HG03108 (cell line): ENCODE measurements at regions not wholly inside any gene's neighbourhood (a gene's known extent, or its start where the extent isn't known, plus 50 kb on each side); places are given as distances from the start of the nearest gene placed in this dataset.

Experiments used
- ATAC-seq: cut with Tn5 transposase; IDR thresholded peaks from one replicate; pipeline ENCODE4 v1.9.1; 2021; ENCODE audit warnings: moderate library complexity; ENCODE audit not compliant: unreplicated experiment

DNA sequence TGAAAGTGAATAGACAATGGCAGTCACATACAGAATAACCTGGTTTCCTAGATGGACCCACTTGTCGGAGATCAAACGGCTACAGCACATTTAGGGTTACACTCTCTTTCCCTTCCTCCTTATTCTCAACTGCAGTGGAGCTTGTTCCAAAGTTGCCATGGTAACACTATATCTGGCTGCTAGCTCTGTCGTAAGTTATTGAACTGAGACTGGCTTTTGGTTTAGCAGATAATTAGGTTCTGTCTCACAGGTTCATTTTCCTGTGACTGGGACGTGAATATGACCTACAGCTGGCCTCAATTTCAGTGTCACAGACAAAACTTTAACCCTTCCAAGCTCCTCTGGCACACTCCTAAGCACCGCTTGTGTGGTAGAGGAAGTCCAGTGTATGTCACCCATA is 875.8 kb downstream of the USP25 start:
- no peak for ATAC-seq

DNA sequence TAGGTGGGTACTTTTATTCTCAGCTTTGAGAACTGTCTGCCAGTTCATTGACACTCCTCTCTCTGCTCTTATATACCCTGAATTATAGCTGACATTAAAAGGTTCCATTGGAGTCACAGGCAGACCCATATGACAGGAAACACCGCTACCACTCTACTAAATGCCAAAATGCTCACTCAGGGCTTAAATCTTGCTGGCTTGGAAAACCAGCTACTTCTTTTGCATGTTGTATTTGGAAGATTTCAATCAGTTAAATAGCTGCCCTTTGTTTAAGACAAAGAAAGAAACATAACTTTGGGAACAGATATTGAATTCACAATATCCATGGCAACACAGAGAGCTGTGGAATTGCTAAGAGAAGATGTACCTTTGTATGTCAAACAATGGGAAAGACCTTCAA is 876.5 kb downstream of the USP25 start:
- ATAC-seq, result no peak

DNA sequence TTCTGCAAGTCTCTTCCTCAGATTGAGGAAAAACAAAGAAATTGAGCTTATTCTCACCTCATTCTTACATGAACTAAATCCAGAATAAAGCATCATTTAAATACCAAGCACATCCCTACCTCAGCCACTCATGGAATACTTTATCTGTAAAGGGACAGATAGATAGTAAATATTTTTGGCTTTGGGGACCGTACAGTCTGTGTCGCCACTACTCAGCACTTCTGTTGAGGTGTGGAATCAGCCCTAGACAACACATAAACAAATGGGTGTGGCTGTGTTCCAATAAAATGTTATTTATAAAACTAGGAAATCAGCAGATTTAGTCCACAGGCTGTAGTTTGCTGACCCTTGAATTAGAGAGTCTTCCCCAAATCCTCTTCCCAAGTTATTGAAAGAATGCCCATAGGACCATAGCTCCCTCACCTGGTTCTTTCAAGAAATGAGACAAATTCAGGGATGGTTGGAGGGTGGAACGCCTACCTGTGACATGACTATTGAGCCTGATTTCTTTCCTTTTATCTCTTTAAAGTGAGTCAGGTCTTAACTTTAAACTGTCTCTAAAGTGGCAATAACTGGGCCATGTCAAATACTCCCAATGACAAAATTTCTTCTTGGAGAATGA is 878.5 kb downstream of the USP25 start:
- ATAC-seq, result no peak

DNA sequence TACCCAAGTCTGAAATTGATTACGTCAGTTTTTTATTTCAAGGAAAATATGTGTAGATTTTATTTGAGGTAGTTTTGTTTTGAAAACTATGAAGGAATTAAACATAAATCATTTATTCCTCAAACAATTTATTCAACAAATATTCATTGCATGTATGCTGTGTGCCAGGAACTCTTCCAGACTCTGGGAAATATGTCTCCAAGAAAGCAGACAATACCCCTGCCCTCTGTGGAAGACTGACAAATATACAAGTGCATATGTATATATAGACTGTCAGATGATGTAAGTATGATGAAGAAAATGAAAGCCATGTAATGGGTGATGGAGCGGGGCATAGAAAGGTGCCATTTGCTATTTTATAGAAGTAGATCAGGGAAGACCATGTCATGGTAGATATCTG is 889.5 kb downstream of the USP25 start:
- ATAC-seq, result no peak

DNA sequence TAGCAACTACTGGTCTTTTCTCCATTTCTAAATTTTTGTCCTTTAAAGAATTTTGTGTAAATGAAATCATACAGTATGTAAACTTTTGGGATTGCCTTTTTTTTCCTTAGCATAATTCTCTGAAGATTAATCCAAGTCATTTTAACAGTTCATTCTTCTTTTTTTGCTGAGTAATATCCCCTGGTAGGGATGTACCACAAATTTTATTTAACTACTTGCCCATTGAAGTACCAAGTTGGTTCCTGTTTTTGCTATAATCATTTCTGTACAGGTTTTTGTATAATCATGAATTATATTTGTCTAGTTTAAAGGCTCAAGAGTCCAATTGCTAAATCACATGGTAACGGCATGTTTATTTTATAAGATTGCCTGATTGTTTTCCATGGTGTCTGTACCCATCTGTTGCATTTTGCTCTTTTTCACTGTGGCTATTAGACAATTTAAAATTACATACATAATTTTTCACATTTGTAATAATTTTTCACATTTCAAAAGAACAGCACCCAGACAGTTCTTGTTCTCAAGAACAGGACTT is 891.1 kb downstream of the USP25 start:
- no peak for ATAC-seq

DNA sequence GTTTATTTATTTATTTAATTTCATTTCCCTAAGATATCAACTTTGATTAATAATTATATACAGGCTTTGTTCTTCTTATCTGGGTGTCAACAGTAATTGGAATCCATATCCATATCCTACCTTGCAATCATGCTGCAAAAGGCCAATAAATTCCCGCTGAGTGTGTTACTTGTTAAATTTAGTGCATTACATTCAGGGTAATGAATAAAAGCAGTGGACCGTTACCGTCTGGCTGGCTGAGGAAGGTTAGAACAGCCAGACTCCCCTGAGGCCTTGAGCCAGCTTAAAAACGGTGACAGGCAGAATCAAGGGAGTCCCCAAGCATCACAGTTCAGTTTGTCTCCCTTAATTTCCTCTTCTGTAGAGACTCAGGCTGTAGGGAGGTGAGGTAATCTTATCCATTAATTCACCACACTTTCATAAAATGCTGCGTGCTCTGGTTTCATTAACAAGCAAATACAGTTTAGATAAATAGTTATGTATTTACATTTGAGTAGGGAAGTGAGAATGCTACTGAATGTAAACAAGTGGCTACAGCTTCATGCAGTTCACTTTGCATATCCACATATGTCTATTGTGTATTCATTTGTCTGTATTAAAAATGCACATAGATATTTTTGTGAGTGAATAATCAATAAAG is 888.2 kb upstream of the CXADR start:
- ATAC-seq, result no peak

DNA sequence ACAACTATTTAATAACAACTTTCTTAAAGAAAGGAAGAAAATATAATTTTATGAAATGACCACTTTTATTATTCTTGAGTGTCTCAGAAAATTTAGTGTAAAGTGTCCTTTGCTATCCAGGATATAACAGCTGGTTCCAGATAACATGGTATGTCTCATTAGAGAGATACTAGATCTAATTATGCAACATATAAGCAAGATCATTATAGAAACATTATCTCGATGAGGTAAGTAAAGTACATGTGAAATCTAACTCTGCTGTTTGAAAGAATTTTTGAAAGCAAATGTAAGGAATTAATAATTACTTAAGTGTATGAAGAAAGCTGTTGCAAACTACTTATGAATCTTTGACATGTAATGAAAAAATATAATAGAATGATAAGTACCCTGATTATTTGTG is 887.4 kb upstream of the CXADR start:
- no peak for ATAC-seq

DNA sequence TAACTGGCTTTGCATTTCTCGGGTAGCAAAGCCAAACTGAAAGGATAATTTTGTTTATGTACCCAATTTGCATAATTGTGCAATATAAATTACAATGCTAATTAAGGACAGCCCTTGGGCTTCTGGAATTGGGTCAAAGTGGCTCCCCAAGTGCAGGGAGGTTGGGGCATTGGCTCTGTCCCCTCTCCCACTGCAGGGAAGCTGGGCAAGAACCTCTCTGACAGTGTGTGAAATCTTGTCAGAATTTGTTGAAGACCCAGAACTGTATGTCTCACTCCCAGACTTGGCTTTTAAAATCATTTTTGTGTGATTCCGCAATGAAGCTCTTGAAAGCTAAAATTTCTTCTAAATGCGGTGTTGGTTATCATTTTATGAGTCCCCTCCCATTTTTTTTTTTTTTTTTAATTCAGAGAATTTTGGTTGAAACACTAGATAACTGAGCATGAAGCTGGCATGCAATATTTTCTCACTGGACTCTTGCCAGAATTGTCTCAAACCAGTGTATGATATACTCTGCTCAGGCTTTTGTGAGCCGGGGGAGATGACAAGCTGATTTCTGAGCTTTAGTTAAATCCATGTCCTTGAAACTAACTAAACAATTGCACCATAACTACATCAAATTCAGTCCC is 878.9 kb upstream of the CXADR start:
- ATAC-seq, result no peak

DNA sequence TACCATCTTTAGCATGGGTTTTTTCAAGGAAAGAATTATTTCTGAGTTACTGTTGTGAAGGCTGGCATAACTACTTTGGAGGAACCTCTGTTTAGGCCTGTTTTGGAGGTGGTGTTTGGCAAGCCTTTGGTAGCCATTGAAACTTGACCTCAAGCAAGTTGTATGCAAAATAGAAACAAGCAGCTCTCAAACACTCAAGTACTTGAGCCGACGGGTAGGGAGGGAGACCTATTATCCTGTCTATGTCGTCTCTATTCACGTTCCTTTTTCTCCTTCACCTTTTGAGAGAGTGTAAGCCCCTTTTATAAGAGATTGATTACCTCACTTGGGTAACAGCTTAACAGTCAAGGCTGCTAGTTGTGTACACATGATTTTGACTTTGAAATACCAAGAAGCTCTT is 878.3 kb upstream of the CXADR start:
- ATAC-seq, result no peak

DNA sequence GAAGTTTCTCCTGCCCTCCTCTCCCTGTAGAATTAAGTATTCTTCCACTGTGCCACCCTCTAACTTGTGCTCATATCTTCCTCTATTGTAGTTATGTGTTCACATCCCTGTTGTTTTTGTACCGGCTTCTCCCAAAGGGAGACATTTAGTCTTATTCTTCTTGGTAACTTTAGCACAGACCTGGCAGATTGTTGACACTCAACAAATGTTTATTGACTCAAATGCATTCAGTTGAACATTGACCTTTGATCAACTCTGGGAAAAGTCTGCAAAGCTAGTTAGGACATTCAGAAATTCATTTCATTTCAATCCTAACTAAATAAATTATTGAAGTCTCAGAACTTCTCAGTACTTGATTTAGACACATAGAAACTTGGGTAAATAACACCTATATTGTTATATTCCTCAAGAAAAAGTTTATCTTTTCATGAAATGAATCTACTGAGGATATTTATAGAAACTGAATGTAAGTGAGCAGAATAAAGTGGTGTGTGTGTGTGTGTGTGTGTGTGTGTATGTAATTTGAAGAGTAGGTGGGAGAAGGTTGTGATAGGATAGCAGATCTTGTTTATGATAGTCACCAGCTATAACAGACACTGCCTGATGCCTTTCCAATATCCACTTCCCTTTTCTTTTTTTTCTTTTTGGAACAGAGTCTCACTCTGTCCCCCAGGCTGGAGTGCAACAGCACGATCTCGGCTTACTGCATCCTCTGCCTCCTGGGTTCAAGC is 872.4 kb upstream of the CXADR start:
- no peak for ATAC-seq

DNA sequence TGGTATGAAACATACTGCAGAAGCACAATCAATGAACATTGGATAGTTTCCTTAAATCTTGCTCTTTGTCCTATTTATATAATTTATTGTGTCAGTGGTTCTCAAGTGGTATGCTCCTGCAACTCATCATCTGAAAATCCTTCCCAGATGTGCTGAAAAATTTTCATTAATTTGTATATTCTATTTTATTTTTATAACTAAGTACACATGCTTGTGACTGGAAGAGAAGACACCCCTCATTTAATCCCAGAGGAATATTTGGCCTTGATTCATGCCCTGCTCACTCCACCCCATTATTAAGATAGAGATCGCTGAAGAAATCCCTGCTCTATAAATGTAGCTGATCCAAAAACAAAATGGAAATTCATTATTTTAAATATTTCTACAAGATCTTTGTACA is 870.5 kb upstream of the CXADR start:
- no peak for ATAC-seq

DNA sequence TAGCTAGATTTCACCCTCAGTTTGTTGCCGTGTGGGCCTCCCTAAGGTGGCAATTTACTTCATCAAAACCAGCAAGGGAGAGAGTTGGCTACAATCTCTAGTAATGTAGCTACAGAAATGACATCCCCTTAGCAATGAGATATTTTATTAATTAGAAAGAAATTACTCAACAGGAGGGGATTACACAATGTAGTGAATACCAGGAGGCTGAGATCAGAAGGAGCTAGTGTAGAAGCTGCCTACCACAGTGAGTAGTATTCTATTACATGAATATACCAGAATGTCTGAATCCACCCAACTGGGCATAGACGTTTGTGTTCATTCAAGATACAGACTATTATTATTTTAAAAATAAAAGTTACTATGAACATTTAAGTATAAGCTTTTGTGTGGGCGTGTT is 868.2 kb upstream of the CXADR start:
- ATAC-seq, result no peak

DNA sequence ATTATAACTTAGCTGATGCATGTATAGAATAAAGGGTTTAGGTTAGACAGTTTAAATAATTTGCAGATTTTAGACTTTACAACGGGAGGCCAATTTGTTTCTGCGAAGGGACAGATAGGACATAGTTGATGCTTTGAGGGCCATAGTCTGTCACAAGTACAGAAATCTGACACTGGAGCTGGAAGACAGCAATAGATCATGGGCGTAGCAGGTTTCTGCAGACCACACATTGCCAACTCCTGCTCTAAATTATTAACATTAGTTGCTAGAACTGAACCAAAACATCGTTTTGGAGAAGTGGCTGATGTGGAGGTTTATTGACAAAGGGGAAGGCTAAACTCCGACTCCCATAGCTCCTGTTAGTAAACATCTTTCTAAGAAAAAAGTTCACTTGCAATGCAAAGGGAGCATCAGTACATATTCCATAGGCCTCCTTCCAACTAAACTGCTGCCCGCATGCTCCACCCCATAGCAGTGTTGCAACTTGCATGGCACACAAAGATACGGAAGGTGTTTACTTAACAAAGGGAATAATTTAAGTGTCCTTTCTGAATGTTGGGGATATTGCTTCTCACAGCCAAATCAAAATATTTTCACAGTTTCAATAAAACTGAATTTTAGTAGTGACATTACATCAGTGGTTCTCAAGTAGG is 862.0 kb upstream of the CXADR start:
- ATAC-seq, result no peak

DNA sequence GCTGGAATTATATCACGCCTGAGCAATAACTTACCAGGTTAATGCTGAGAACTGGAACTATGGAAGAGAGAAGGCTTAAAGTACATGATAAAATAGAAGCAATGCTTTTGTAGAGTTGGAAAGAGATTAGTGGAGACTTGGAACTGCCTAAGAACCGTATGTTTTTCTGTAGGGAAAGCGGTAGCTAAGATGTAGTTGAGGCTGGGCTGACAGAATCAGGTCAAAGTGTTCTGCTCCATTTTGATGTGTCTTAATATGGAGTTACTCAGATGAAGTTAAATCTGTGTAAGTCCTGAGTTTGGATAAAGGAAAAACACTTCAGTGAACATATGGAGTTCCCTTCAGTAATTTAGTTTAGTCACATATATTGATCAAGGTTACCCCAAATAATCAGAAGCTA is 860.9 kb upstream of the CXADR start:
- no peak for ATAC-seq

DNA sequence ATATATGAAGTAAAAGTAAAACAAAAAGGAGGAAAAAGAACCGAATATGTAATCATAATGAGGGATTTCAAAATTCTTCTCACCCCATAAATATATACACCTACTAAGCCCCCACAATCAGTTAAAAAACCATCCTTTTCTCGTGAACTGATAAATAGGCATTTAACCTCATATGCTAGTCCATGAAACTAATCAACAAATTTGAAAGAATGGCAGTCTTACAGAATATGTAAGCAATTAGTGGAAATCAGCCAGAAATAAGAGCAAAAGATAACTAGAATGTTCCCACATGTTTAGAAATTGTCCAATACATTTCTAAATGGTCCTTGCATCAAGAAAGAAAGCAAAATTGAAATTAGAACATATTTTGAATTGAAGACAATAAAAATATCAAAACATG is 849.4 kb upstream of the CXADR start:
- no peak for ATAC-seq

DNA sequence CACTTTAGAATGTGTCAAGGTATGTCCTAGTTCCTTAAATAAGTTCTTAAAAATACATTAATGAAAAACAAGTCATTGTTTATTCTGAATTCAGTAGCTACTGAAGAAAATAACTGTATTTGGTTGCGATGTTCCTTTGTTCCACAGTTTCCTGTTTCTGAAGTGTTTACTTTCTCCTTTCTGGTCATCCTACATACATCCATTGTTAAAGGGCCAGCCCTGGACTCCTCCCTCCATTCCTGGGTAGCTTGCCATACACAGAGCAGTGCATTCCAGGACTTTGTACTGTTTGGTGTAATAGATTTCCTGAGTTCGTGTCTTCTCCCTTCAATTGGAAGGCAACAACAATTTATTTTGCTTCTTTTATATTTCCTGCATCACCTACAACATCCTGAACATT is 845.4 kb upstream of the CXADR start:
- ATAC-seq, result no peak

DNA sequence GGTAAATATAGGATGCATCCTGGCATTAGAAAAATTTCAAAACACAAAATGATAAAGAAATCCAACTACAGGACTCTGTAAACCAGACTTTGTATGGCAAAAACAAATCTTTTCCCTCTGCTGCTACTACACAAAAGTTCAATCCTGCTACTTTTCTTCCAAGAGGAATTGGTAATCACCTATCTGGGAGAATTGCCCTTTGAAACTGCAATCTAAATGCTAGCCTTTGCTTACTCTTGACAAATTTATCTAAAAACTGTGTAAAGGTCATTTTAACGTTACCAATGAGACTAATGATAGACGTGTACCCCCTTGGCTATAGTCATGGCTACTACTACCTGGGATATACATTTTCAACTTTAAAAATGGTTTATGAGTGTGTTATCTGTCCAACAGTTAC is 837.9 kb upstream of the CXADR start:
- ATAC-seq, result no peak

DNA sequence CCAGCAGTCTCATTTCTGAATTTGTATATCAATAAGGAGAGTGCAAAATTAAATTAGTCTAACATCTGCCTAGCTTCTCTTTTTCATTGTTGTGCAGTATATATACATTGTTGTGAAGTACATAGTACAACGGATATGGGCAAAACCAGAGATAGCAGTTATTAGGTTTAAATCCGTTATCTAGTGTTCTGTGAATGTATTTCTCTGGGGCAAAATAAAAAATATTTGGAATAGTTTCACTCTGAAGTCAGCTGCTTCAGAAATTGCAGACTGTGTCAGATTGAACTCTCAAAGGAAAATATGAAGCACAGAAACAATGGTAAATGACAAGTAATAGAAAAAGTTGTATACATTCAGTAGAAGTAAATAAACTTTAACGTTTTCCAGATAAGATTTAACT is 836.5 kb upstream of the CXADR start:
- ATAC-seq, result no peak

DNA sequence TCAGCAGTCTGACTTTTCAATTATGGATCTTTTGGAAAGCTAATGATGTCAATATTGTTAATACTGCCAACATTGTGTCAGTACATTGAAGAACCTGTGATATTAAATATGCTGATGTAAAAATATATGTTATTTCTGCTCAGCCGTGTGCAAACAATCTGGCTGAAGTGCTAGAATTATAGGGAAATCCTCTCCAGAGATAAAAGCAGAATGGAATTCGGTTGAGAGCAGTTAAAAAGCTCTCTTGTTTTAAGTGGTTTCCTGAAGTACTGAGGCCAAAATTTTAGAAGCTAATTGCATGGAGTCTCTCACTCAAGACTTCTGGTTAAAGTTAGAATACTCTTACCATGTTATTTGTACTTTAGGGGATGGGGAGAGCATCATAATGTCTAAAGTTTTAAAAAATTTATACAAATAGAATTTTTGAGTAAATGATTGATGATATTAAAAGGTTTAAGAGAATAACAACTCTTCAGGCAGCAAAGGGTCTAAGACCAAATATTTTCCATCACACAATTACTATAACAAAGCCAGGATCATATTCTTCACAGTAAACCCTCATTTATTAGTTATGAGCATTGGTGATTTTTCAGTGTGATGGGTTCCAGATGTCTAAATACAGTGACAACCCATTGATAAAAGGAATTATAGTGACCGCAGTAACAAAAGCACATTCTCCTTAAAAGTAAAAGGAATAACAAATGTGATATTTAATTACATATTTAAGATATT is 834.2 kb upstream of the CXADR start:
- no peak for ATAC-seq

DNA sequence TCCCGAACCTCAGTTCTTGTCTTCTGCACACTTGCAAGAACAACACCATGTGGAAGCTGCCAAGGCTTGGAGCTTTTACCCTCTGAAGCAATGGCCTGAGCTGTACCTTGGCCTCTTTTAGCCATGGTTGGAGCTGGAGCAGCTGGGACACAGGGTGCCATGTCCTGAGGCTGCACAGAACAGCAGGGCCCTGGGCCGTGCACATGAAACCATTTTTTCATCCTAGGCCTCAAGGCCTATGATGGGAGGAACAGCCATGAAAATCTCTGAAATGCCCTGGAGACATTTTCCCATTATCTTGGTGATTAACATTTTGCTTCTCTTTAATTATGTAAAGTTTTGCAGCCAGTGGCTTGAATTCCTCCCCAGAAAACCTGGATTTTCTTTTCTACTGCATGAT is 817.8 kb upstream of the CXADR start:
- ATAC-seq, result no peak

DNA sequence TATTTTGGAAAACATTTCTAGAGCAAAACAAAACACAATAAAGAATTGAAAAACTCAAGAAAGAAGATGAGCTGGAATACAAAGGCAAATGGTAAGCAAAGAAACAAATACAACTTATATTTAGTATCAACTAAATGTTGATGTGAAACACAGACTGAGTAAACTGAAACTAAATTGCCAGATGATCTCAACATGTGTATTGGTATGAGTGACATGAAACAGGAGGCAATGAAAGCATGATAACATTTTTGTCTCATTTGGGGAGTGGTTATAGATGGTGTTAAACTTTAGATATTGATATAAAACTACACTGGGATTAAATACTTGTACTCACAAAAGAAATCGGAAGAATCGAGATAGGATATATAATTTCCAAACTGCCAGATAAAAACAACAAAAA is 805.6 kb upstream of the CXADR start:
- no peak for ATAC-seq
